Tibial nerve (tissue), 4 donors: ENCODE measurements at regions not wholly inside any gene's neighbourhood (a gene's known extent, or its start where the extent isn't known, plus 50 kb on each side); places are given as distances from the start of the nearest gene placed in this dataset.

Experiments
- CTCF ChIP-seq, 5 experiments: fragments of 200-600 bp in 3 of 5; fragments of 450-650 bp in 2 of 5; sonication (generic) in 3 of 5; IDR thresholded peaks; one replicate each; pipeline ENCODE4 v1.5.1; 2016 to 2019; ENCODE audit warnings: antibody characterized with exemption in 5 of 5, mild to moderate bottlenecking in 3 of 5, moderate library complexity in 2 of 5
- EP300 ChIP-seq, 2 donors: sonication (generic); formaldehyde crosslinking; IDR thresholded peaks; one replicate each; pipeline ENCODE4 v1.6.1; 2017; ENCODE audit warnings: antibody characterized with exemption in 2 of 2, mild to moderate bottlenecking in 1 of 2
- POLR2A ChIP-seq, 2 donors: fragments of 450-650 bp; IDR thresholded peaks; one replicate each; pipeline ENCODE4 v1.6.1; 2017; ENCODE audit warnings: antibody characterized with exemption in 2 of 2, mild to moderate bottlenecking in 2 of 2, moderate library complexity in 2 of 2

GRCh38 chr2:66198873-66199272 lies 236.1 kb upstream of the MEIS1 start:
- TF ChIP-seq CTCF (IDR thresholded peaks at IDR 0.05) = no peak
- TF ChIP-seq EP300 (IDR thresholded peaks at IDR 0.05) = no peak
- no peak for TF ChIP-seq POLR2A (IDR thresholded peaks at IDR 0.05)
